Body of pancreas (tissue), 4 donors: ENCODE measurements at regions not wholly inside any gene's neighbourhood (a gene's known extent, or its start where the extent isn't known, plus 50 kb on each side); places are given as distances from the start of the nearest gene placed in this dataset.
"Not testable (repeated sequence)": the region's sequence is repeated elsewhere in the genome, so short reads cannot be mapped to it uniquely, and the experiment has no call there.

Experiments
- ATAC-seq: fragments of 150-250 bp; one replicate; pipeline ENCODE4 v1.9.1; 2016
- DNase-seq, 4 donors: peaks; one replicate each; pipeline ENCODE4 v3.0.0-alpha.2; 2019
- H3K27ac ChIP-seq, 4 donors: fragments of 200-600 bp; sonication (generic); 1 replicate in 3 of 4; 2 replicates in 1 of 4; pipeline versions ENCODE4 v1.5.1 to v1.6.1; 2016 to 2019; ENCODE audit warnings: mild to moderate bottlenecking in 1 of 4, mixed read lengths in 1 of 4, moderate library complexity in 1 of 4
- H3K27me3 ChIP-seq, 2 donors: fragments of 200-600 bp; sonication (generic); one replicate each; pipeline ENCODE4 v1.6.0; 2016; ENCODE audit warnings: mild to moderate bottlenecking in 1 of 2
- H3K36me3 ChIP-seq, 2 donors: fragments of 200-600 bp; sonication (generic); replicated peaks in 1 of 2; 2 replicates each; pipeline ENCODE4 v1.5.1; 2016; ENCODE audit warnings: low read depth in 2 of 2; ENCODE audit not compliant: insufficient read depth in 1 of 2
- H3K4me1 ChIP-seq: fragments of 200-600 bp; sonication (generic); one replicate; pipeline ENCODE4 v1.6.0; 2016
- H3K4me3 ChIP-seq, 2 donors: fragments of 200-600 bp; sonication (generic); 1 replicate in 1 of 2; 2 replicates in 1 of 2; pipeline ENCODE4 v1.5.1; 2016 to 2019
- H3K9me3 ChIP-seq, 3 donors: fragments of 200-600 bp; sonication (generic); 1 replicate in 2 of 3; 2 replicates in 1 of 3; pipeline ENCODE4 v1.5.1; 2016
- POLR2A ChIP-seq, 3 donors: fragments of 450-650 bp; IDR thresholded peaks; one replicate each; pipeline ENCODE4 v1.6.1; 2016; ENCODE audit warnings: antibody characterized with exemption in 3 of 3, mild to moderate bottlenecking in 2 of 3
- WGBS, 2 donors: methylation state at CpG; one replicate each; pipeline ENCODE4 v1.1.5; 2017; 5-methylcytosine and 5-hydroxymethylcytosine counted together
- intact Hi-C: fragments of 100-400 bp; cut with DNase I; formaldehyde crosslinking; loops from one replicate; pipeline ENCODE4 v1.15.1; 2023
- TF ChIP-seq, protein P1 (sequence below), 7 experiments: fragments of 450-650 bp in 4 of 7; fragments of 200-600 bp in 3 of 7; sonication (generic) in 3 of 7; IDR thresholded peaks; one replicate each; pipeline ENCODE4 v1.5.1; 2016 to 2019; ENCODE audit warnings: antibody characterized with exemption in 7 of 7

DNA sequence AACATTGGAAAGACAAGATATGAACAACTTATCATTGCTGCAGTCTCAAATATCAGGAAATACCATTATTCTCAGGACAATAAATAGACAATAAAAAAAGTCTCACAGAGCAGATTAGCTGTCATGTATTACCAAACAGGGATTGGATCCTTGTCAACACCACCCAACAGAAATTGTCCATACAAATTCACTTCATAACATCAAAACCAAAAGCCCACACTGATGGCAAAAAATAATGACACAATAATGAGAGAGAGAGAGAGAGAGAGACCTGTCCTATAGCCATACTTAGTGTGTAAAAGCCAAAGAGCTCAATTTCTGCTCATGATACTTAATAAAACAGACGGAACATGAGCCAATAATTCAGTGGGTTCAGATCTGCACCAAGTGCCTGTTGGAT, 96.5 kb downstream of the PPIAL4G start:
- ATAC-seq (no peak), DNase-seq (no peak)
- TF ChIP-seq, protein P1, sequence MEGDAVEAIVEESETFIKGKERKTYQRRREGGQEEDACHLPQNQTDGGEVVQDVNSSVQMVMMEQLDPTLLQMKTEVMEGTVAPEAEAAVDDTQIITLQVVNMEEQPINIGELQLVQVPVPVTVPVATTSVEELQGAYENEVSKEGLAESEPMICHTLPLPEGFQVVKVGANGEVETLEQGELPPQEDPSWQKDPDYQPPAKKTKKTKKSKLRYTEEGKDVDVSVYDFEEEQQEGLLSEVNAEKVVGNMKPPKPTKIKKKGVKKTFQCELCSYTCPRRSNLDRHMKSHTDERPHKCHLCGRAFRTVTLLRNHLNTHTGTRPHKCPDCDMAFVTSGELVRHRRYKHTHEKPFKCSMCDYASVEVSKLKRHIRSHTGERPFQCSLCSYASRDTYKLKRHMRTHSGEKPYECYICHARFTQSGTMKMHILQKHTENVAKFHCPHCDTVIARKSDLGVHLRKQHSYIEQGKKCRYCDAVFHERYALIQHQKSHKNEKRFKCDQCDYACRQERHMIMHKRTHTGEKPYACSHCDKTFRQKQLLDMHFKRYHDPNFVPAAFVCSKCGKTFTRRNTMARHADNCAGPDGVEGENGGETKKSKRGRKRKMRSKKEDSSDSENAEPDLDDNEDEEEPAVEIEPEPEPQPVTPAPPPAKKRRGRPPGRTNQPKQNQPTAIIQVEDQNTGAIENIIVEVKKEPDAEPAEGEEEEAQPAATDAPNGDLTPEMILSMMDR (IDR thresholded peaks at IDR 0.05), result no peak
- no peak for TF ChIP-seq POLR2A (IDR thresholded peaks at IDR 0.05)
- H3K27me3 ChIP-seq, result no peaks in the 10 kb centered on the region
- H3K36me3 ChIP-seq, result no peaks in the 10 kb centered on the region
- H3K9me3 ChIP-seq, result no peaks in the 10 kb centered on the region
- WGBS, 2 donors, result 93 to 94% methylated on average over 1 of the region's 1 CpG
- no peak overlapping the region for H3K27ac ChIP-seq
- no peaks in the 10 kb centered on the region for H3K4me1 ChIP-seq
- intact Hi-C loops, result no loop called here
- H3K4me3 ChIP-seq, result no peak overlapping the region

DNA sequence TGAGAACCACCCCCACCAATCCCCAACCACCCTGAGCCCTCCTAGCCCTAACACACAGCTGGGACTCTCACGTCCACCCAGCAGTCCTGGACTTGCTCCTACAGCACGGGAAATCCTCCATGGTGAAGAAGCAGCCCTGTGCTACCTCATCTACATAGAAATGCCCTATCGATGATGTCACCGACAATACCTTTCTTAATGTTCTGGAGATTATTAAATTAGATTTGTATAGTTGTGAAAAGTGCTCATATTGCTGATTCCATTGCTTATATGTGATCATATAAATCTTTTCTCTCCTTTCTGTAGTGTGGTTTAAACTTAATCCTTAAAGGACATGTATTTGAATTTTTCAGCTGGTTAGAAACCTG, 97.1 kb downstream of the PPIAL4G start:
- WGBS, 2 donors, result 85 to 89% methylated on average over 4 of the region's 4 CpGs
- H3K4me3 ChIP-seq, H3K27ac ChIP-seq, H3K9me3 ChIP-seq, DNase-seq, H3K36me3 ChIP-seq, H3K4me1 ChIP-seq, H3K27me3 ChIP-seq, ATAC-seq, intact Hi-C loops: not testable (repeated sequence)

DNA sequence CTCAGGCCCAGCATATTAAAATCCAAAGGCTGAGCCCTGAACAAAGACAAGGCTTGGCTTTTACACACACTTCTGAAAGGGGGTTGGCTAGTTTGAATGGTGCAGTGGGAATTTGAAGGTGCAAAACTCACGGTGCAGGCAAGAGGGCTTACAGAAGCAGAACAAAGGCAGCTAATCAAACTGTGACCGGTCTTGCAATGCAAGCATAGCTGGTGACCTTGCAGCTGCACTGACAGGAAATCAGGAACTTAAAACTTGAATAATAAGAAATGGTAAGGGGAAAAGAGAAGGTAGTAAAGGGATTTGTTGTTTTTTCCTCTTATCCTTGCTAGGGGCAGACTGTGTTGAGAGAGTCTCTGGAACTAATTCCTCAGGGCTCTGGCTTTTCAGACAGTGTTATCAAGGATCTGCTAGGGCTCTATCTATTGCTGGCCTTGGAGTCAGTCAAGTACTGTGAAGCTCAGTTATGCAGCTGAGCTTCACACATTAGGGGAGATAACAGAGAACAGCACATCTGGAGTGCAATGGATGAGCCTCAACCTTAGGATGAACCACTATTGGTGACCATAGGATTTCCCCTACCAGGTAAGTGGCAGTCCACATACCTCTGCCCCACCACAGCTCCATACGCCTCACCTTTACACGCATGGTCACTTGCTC, 97.6 kb downstream of the PPIAL4G start:
- Histone ChIP-seq H3K9me3 (no peaks in the 10 kb centered on the region), H3K4me3 (no peak overlapping the region), H3K27ac (no peak overlapping the region), H3K36me3 (no peaks in the 10 kb centered on the region), H3K27me3 (no peaks in the 10 kb centered on the region), H3K4me1 (no peaks in the 10 kb centered on the region)
- intact Hi-C loops, result no loop called here
- TF ChIP-seq POLR2A (IDR thresholded peaks at IDR 0.05), result no peak
- TF ChIP-seq, protein P1 (IDR thresholded peaks at IDR 0.05), result no peak
- ATAC-seq (no peak), DNase-seq (no peak)
- 54 to 57% methylated on average over 4 of the region's 4 CpGs for WGBS, 2 donors

DNA sequence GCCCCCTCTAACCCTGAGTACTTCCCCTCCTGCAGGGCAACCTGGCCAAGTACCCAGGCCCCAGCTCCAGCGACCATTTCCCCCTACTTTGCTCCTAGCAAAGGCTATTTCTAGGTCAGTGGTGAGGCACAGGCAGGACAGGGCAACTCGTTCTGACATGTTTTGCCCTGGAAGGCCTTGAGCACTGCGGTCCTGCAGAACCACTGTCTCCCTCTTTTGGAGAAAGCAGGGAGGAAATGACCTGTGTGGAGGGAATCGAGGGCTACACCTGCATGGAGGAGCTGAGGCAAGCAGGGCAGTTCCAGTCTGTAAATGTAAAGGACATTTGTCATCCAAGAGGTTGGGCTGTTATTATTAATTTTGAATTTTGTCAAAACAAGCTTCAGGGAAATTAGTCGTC, 99.1 kb downstream of the PPIAL4G start:
- ATAC-seq, result no peak
- no peak for TF ChIP-seq POLR2A (IDR thresholded peaks at IDR 0.05)
- TF ChIP-seq, protein P1 (IDR thresholded peaks at IDR 0.05), result no peak
- H3K36me3 ChIP-seq, result no peaks in the 10 kb centered on the region

DNA sequence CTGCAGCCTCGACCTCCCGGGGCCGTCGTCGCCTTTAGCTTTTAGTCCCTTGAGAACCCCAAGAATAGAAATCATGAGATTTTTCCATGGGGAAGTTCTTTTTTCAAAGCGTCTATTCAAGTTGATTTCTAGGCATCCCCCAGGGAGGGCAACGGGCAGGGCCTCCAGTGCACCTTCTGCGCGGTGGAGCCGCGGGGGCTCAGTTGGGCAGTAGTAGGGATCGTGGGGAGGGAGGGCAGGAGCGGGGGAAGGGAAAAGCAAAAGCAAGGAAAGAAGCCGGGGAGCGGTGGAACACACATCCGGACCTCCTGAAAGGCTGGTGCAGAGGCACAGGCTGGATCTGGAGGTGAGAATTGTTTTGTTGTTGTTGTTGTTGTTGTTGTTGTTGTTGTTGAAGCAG, 103.4 kb downstream of the PPIAL4G start:
- Histone ChIP-seq H3K27me3 (no peaks in the 10 kb centered on the region), H3K36me3 (no peaks in the 10 kb centered on the region), H3K4me1 (no peaks in the 10 kb centered on the region), H3K9me3 (no peaks in the 10 kb centered on the region), H3K4me3 (no peak overlapping the region), H3K27ac (no peak overlapping the region)
- no peak for TF ChIP-seq POLR2A (IDR thresholded peaks at IDR 0.05)
- TF ChIP-seq, protein P1 (IDR thresholded peaks at IDR 0.05), result no peak
- no peak for DNase-seq
- intact Hi-C loops, result no loop called here
- no peak for ATAC-seq
- WGBS, 2 donors, result 33 to 44% methylated on average over 14 to 16 of the region's 16 CpGs

More for the DNA sequence above, 99.1 kb downstream of the PPIAL4G start:
- H3K27me3 ChIP-seq, result no peaks in the 10 kb centered on the region
- 64 to 69% methylated on average over 5 of the region's 5 CpGs for WGBS, 2 donors
- no peak overlapping the region for H3K27ac ChIP-seq
- H3K4me1 ChIP-seq, result no peaks in the 10 kb centered on the region
- intact Hi-C loops, result no loop called here
- no peak overlapping the region for H3K4me3 ChIP-seq
- DNase-seq, result no peak
- H3K9me3 ChIP-seq, result no peaks in the 10 kb centered on the region
